ENCODE measurements at regions not wholly inside any gene's neighbourhood (a gene's known extent, or its start where the extent isn't known, plus 50 kb on each side); places are given as distances from the start of the nearest gene placed in this dataset.

GRCh38 chr5:34460496-34460895 lies 195.6 kb upstream of the RAI14 start:
- TF ChIP-seq FOXK1 (CRISPR knock-in tag; IDR thresholded peaks at IDR 0.05) (no peak), CREB1 (CRISPR knock-in tag; IDR thresholded peaks at IDR 0.05) (no peak), ZNF416 (CRISPR knock-in tag; IDR thresholded peaks at IDR 0.05) (no peak), ATF3 (CRISPR knock-in tag; conservative IDR thresholded peaks at IDR 0.05) (no peak), ERG (CRISPR knock-in tag; IDR thresholded peaks at IDR 0.05) (no peak), JAZF1 (CRISPR knock-in tag; IDR thresholded peaks at IDR 0.05) (no peak), ATF1 (CRISPR knock-in tag; IDR thresholded peaks at IDR 0.05) (no peak), MAX (CRISPR knock-in tag; IDR thresholded peaks at IDR 0.05) (no peak), TP53 (CRISPR knock-in tag; IDR thresholded peaks at IDR 0.05) (no peak), JUN (CRISPR knock-in tag; IDR thresholded peaks at IDR 0.05) (no peak), CBFB (CRISPR knock-in tag; IDR thresholded peaks at IDR 0.05; ENCODE audit: low read depth) (no peak), E2F5 (CRISPR knock-in tag; IDR thresholded peaks at IDR 0.05) (no peak), ZNF281 (CRISPR knock-in tag; IDR thresholded peaks at IDR 0.05) (no peak), MXD4 (CRISPR knock-in tag; IDR thresholded peaks at IDR 0.05; ENCODE audit: borderline replicate concordance) (no peak), ZSCAN18 (CRISPR knock-in tag; IDR thresholded peaks at IDR 0.05) (no peak)
- Mint-ChIP-seq H3K27ac (no peak overlapping the region), H3K27me3 (ENCODE audit: low read depth) (peaks cover 3% of the 10 kb centered on the region; the same call in 1 of the 2 replicates), H3K4me3 (no peak overlapping the region), H3K9me3 (peaks cover 75% of the 10 kb centered on the region), H3K36me3 (peaks cover 64% of the 10 kb centered on the region), H3K4me1 (no peaks in the 10 kb centered on the region)
- POLR2A ChIA-PET: no interaction called here
- ATAC-seq: no peak
- CTCF ChIA-PET: no interaction called here
- DNase-seq (ENCODE audit: low spot score): no peak

GRCh38 chr5:34464829-34465228 lies 191.3 kb upstream of the RAI14 start:
- TF ChIP-seq ZNF671 (CRISPR knock-in tag; IDR thresholded peaks at IDR 0.05): no peak
- TF ChIP-seq PREB (CRISPR knock-in tag; IDR thresholded peaks at IDR 0.05; ENCODE audit: borderline replicate concordance): no peak
- TF ChIP-seq ZNF532 (CRISPR knock-in tag; IDR thresholded peaks at IDR 0.05; ENCODE audit: borderline replicate concordance): no peak
- no peak for TF ChIP-seq ERG (CRISPR knock-in tag; IDR thresholded peaks at IDR 0.05)
- no peak for TF ChIP-seq ZNF416 (CRISPR knock-in tag; IDR thresholded peaks at IDR 0.05)
- TF ChIP-seq RORB (CRISPR knock-in tag; IDR thresholded peaks at IDR 0.05): no peak
- TF ChIP-seq IRF2 (CRISPR knock-in tag; IDR thresholded peaks at IDR 0.05; ENCODE audit: borderline replicate concordance, low read depth): no peak
- CTCF ChIA-PET: no interaction called here
- Mint-ChIP-seq H3K9me3 (peaks cover 56% of the 10 kb centered on the region), H3K36me3 (peaks cover 34% of the 10 kb centered on the region), H3K27me3 (ENCODE audit: low read depth) (peaks cover 3% of the 10 kb centered on the region; the same call in 1 of the 2 replicates), H3K4me3 (no peak overlapping the region), H3K4me1 (no peaks in the 10 kb centered on the region; the same call in 1 of the 2 replicates), H3K27ac (no peak overlapping the region)
- no peak for ATAC-seq
- POLR2A ChIA-PET: no interaction called here
- no peak for DNase-seq (ENCODE audit: low spot score)
